ENCODE measurements at regions not wholly inside any gene's neighbourhood (a gene's known extent, or its start where the extent isn't known, plus 50 kb on each side); places are given as distances from the start of the nearest gene placed in this dataset.

DNA sequence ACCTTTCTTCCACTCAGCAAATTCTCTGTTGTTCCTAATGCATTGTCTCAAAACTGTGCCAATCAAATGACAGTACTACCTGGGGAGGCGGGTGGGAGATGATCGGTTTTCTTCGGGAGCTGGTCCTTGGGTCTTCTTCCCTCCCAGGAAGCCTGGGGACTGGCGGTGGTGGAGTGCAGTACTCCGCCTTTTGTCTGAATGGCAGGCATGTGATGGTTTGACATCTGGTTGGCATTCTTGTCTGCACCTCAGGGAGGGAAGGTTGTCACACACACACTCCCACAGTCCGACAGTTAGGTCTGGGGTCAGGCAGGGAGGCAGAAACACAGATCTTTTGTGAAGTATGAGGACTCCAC is 114.8 kb downstream of the SNAPC1 start:
- DNase-seq (no peak), ATAC-seq (no peak)
- H3K9me3 Mint-ChIP-seq, result peaks cover 0 to 4% (median 0%) of the 10 kb centered on the region in 9 donors
- no peak overlapping the region for H3K27ac Mint-ChIP-seq
- peaks cover 0 to 6% (median 0%) of the 10 kb centered on the region in 4 donors for H3K4me1 Mint-ChIP-seq
- H3K27me3 Mint-ChIP-seq, result peaks cover 20 to 78% (median 45%) of the 10 kb centered on the region in 5 donors
- H3K4me3 Mint-ChIP-seq, result no peak overlapping the region
- POLR2A ChIA-PET, result no interaction called here
- peaks cover 0 to 18% (median 2%) of the 10 kb centered on the region in 3 donors for H3K36me3 Mint-ChIP-seq

DNA sequence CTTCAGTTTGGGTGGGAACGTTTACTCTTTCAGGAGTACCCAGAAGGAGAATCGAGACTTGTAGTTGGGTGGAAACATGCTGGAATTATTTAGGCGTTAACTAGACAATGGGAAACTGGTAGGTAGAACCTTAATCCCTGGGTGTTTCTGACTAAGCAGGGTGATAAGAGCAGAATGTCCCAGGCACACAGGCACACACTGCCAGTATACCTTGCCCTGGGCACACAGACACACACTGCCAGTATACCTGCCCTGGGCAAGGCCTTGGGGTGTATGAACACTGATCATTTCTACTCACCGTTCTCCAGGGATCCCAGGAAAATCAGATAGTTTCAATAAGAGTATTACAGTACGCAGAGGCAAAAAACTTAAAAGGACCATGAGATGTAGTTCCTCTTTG is 115.5 kb downstream of the SNAPC1 start:
- POLR2A ChIA-PET, result no interaction called here
- no peaks in the 10 kb centered on the region for H3K4me1 Mint-ChIP-seq
- H3K27me3 Mint-ChIP-seq, result peaks cover 20 to 74% (median 46%) of the 10 kb centered on the region in 5 donors
- no peak overlapping the region for H3K27ac Mint-ChIP-seq
- ATAC-seq (no peak), DNase-seq (no peak)
- no peaks in the 10 kb centered on the region for H3K9me3 Mint-ChIP-seq
- no peak overlapping the region for H3K4me3 Mint-ChIP-seq
- H3K36me3 Mint-ChIP-seq, result peaks cover 0 to 13% (median 0%) of the 10 kb centered on the region in 3 donors

DNA sequence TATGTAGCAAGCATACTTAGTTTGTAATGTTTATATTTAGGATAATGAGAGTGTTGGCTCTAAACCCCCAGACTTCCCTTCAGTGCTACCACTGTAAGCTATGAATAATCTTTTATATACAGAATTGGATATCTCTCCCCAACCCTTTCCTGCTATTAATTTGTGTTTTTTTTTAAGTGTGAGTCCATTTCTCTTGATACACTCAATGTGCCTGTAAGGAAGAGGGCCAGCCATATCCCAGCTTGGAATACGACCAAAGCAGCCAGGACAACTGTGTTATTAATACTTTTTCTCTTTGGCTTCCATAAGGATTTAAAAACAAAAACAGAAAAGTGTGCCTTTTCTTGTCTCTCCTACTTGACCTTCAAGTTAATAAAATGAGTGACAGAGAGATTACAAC is 116.7 kb downstream of the SNAPC1 start:
- Mint-ChIP-seq H3K36me3 (peaks cover 0 to 6% (median 0%) of the 10 kb centered on the region in 3 donors), H3K27me3 (peaks cover 23 to 73% (median 50%) of the 10 kb centered on the region in 5 donors), H3K27ac (no peak overlapping the region), H3K4me1 (no peaks in the 10 kb centered on the region), H3K4me3 (no peak overlapping the region), H3K9me3 (peaks cover 0 to 5% (median 0%) of the 10 kb centered on the region in 9 donors)
- POLR2A ChIA-PET, result interaction anchor here (0.5 kb wide), 1 partner anchor 44 kb away, joined by 3 read pairs; no protein-coding TSS in a partner anchor
- DNase-seq (no peak), ATAC-seq (no peak)

DNA sequence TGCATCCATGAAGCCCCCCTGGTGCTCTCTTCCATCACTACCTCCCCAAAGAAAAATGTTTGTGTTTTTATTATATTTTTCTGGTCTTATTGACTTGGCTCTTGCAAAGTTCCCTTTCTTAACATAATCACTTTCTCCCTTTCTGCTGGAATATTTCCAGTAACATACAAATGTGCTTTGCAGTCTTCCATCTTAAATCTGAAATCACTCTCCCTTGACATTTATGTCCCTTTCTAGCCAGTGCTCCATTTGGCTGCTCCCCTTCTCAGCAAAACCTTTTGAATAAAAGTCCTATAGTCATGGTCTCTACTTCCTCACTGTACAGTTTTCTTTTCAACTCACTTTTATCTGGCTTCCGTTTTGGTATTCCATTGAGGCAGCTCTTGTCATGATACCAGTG is 118.8 kb downstream of the SNAPC1 start:
- DNase-seq, result no peak
- H3K27ac Mint-ChIP-seq, result no peak overlapping the region
- no peak for ATAC-seq
- peaks cover 18 to 56% (median 43%) of the 10 kb centered on the region in 5 donors for H3K27me3 Mint-ChIP-seq
- POLR2A ChIA-PET, result no interaction called here
- H3K4me3 Mint-ChIP-seq, result no peak overlapping the region
- H3K4me1 Mint-ChIP-seq, result peaks cover 0 to 12% (median 0%) of the 10 kb centered on the region in 4 donors
- no peaks in the 10 kb centered on the region for H3K36me3 Mint-ChIP-seq
- H3K9me3 Mint-ChIP-seq, result peaks cover 0 to 5% (median 0%) of the 10 kb centered on the region in 9 donors

DNA sequence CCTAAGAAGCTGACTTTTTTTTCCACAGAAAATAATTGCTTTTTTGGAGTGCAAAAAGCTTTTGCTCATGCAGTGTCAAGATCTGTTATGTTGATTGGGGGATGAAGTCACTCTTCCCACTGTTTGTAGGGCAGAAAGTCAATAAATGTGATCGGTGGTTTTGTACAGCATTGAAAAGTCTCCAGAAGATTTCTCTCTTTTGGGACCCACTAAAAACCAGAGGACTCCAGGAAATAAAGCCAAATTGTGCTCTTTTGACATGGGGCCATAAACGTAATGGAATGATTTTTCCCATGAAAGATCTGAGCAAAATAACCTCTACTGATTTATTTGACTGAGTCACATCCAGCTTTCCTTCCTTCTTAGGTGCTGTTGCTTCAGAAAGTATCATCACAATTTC is 122.5 kb downstream of the SNAPC1 start:
- no peak overlapping the region for H3K27ac Mint-ChIP-seq
- ATAC-seq, result no peak
- H3K36me3 Mint-ChIP-seq, result no peaks in the 10 kb centered on the region
- H3K27me3 Mint-ChIP-seq, result peaks cover 6 to 34% (median 27%) of the 10 kb centered on the region in 5 donors
- no peak for DNase-seq
- H3K4me3 Mint-ChIP-seq, result peak overlapping the region in 1 of 10 donors; percentile 9
- H3K4me1 Mint-ChIP-seq, result peaks cover 4 to 31% (median 6%) of the 10 kb centered on the region in 4 donors
- POLR2A ChIA-PET, result no interaction called here
- H3K9me3 Mint-ChIP-seq, result peaks cover 0 to 5% (median 0%) of the 10 kb centered on the region in 9 donors

DNA sequence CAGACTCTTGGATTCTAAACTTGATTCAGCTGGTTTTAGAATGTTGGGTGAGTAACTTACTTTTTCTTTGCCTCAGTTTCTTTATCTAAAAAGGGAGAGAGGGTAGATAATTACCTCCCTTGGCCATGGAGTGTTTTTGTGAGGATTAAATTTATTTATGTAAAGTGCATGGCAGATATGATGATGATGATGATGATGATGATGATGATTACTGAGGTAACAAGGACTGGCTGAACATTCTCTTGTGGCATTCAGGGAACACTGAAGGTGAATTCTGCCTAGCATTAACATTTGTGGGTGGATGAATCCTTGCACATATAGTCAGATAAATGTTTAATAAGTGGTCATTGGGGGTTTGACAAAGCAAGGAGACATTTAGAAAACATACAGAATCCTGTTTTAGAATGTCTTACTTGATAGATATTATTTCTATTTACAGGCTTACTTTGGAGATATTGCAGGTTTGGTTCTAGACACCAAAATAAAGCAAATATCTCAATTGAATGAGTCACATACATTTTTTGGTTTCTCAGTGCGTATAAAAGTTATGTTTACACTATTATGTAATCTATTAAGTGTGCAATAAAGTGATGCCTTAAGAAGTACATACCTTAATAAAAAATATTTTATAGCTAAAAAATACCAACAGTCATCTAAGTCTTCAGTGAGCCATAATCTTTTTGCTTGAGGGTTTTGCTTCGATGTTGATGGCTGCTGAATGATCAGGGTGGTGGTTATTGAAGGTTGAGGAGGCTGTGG is 123.2 kb downstream of the SNAPC1 start:
- peaks cover 0 to 5% (median 0%) of the 10 kb centered on the region in 9 donors for H3K9me3 Mint-ChIP-seq
- H3K27ac Mint-ChIP-seq, result no peak overlapping the region
- peaks cover 10 to 36% (median 11%) of the 10 kb centered on the region in 4 donors for H3K4me1 Mint-ChIP-seq
- POLR2A ChIA-PET, result no interaction called here
- DNase-seq (no peak), ATAC-seq (no peak)
- H3K27me3 Mint-ChIP-seq, result peaks cover 2 to 27% (median 24%) of the 10 kb centered on the region in 5 donors
- no peaks in the 10 kb centered on the region for H3K36me3 Mint-ChIP-seq
- no peak overlapping the region for H3K4me3 Mint-ChIP-seq

DNA sequence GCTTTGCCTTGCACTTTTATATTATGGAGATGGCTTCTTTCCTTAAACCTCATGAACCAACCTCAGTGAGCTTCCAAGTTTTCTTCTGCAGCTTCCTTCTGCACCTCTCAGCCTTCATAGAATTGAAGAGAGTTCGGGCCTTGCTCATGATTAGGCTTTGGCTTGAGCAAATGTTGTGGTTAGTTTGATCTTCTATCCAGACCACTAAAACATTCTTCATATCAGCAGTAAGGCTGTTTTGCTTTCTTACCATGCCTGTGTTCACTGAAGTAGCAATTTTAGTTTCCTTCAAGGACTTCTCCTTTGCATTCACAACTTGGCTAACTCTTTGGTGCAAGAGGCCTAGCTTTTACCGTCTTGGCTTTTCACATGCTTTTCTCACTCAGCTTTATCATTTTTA is 125.4 kb downstream of the SNAPC1 start:
- Mint-ChIP-seq H3K27me3 (peaks cover 2 to 20% (median 10%) of the 10 kb centered on the region in 5 donors), H3K27ac (no peak overlapping the region), H3K4me3 (no peak overlapping the region), H3K4me1 (peaks cover 11 to 42% (median 13%) of the 10 kb centered on the region in 4 donors), H3K36me3 (no peaks in the 10 kb centered on the region), H3K9me3 (peaks cover 0 to 5% (median 0%) of the 10 kb centered on the region in 9 donors)
- POLR2A ChIA-PET, result no interaction called here
- DNase-seq (no peak), ATAC-seq (no peak)

DNA sequence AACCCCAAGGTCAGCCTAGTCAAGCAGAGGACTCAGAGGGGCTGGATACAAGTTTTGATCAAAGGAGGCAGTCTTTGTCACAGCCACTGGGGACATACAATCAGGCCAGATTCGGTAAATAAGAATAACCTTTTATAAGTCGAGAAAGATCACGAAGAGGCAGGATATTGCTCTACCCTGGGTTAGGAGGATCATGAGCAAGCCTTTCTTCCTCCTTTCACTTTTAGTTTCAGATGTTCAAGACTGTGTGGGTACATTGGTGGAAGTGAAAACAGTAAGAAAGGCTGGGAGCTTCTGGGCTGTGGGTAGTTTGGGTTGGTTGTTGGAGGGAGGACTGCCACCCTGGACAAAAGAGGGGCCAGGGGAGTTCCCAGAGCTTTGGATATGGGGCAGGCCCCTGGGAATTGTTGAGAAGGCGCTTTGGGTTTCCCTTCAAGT is 127.7 kb downstream of the SNAPC1 start:
- H3K27me3 Mint-ChIP-seq, result peaks cover 0 to 14% (median 2%) of the 10 kb centered on the region in 5 donors
- H3K4me3 Mint-ChIP-seq, result peak overlapping the region in 8 of 10 donors; percentile 50 to 67 (median 58)
- DNase-seq, result peak in 3 of 10 donors; percentile 10 to 41 (median 15)
- peak overlapping the region; percentile 23 to 87 (median 81) for H3K27ac Mint-ChIP-seq
- no peaks in the 10 kb centered on the region for H3K36me3 Mint-ChIP-seq
- peaks cover 11 to 39% (median 13%) of the 10 kb centered on the region in 4 donors for H3K4me1 Mint-ChIP-seq
- peak; percentile 81 to 93 for ATAC-seq
- no peaks in the 10 kb centered on the region for H3K9me3 Mint-ChIP-seq
- POLR2A ChIA-PET, result no interaction called here

DNA sequence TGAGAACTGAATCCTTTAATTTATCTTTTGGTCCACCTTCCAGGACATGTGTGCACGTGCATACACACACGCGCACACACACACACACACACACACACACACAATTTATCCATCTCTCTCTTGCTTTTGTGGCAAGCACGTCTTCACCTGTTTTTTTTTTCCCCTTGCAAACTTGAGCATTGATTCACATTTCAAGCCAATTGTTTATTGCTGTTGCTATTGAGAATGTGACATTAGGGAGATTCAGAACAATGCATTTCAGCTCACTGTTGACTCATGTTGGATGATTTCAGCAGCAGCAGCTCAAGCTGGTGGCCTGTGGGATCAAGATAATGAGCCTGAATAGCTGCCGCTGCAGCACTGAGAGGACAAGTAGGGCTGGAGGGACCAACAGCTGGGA is 128.9 kb downstream of the SNAPC1 start:
- H3K36me3 Mint-ChIP-seq, result no peaks in the 10 kb centered on the region
- POLR2A ChIA-PET, result interaction anchor here (0.6 kb wide), 1 partner anchor 128 kb away, joined by 5 read pairs; no protein-coding TSS in a partner anchor

DNA sequence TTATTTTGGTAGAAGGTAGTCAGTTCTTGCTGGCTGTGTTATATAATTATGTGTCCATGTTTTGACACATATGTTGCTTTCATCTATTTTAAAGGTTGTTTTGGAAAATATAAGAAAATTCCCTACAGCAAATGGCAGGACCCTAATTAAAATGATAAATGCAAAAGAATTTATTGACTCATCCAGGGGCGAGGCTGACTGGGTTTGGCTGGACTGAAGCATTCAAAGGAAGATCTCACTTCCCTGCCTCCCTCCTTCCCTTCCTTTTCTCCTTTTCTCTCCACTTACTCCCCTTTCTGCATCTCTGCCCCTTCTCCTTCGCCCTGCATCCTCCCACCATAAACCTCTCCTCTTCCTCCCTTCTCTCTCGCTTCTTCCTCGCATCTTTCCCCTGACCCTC is 129.6 kb downstream of the SNAPC1 start:
- Mint-ChIP-seq H3K4me1 (peaks cover 11 to 35% (median 13%) of the 10 kb centered on the region in 4 donors), H3K27me3 (peaks cover 0 to 11% (median 2%) of the 10 kb centered on the region in 5 donors), H3K36me3 (no peaks in the 10 kb centered on the region), H3K4me3 (no peak overlapping the region), H3K9me3 (no peaks in the 10 kb centered on the region), H3K27ac (no peak overlapping the region)
- POLR2A ChIA-PET, result interaction anchor here (0.6 kb wide), 1 partner anchor 129 kb away, joined by 5 read pairs; no protein-coding TSS in a partner anchor
- DNase-seq, result no peak
- ATAC-seq, result no peak

More for the DNA sequence above, 128.9 kb downstream of the SNAPC1 start:
- Mint-ChIP-seq H3K27ac (no peak overlapping the region), H3K27me3 (peaks cover 0 to 11% (median 2%) of the 10 kb centered on the region in 5 donors), H3K4me1 (peaks cover 11 to 35% (median 13%) of the 10 kb centered on the region in 4 donors), H3K4me3 (no peak overlapping the region), H3K9me3 (no peaks in the 10 kb centered on the region)
- ATAC-seq, result no peak
- DNase-seq, result no peak

DNA sequence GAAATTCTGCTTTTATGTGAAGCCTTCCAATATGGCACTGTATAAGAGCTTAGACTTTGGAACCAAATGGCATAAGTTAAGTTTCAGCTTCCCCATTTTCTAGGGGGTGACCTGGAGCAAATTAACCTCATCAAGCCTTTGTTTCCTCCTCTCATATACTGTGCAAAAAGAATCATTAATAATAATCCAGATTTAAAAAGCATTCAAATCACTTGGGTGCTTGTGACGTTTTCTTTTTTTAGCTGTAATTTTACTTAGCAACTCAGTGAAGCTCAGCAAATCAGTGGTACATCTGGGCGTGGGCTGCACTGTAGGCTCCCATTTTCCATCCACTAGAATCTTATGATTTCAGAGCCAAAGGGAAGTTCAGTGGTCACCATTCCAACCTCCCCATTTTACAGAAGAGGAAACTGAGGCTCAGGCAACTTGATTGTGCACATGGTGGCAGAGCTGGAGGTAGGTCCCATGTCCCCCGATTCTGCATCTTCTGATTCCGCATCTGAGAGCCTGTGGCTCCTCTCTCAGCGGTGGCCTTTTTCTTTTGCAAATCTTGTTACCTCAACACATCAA is 131.2 kb downstream of the SNAPC1 start:
- H3K4me3 Mint-ChIP-seq, result no peak overlapping the region
- ATAC-seq (no peak), DNase-seq (no peak)
- peaks cover 11 to 26% (median 13%) of the 10 kb centered on the region in 4 donors for H3K4me1 Mint-ChIP-seq
- POLR2A ChIA-PET, result no interaction called here
- peaks cover 0 to 14% (median 3%) of the 10 kb centered on the region in 5 donors for H3K27me3 Mint-ChIP-seq
- H3K9me3 Mint-ChIP-seq, result no peaks in the 10 kb centered on the region
- H3K27ac Mint-ChIP-seq, result no peak overlapping the region
- H3K36me3 Mint-ChIP-seq, result no peaks in the 10 kb centered on the region

DNA sequence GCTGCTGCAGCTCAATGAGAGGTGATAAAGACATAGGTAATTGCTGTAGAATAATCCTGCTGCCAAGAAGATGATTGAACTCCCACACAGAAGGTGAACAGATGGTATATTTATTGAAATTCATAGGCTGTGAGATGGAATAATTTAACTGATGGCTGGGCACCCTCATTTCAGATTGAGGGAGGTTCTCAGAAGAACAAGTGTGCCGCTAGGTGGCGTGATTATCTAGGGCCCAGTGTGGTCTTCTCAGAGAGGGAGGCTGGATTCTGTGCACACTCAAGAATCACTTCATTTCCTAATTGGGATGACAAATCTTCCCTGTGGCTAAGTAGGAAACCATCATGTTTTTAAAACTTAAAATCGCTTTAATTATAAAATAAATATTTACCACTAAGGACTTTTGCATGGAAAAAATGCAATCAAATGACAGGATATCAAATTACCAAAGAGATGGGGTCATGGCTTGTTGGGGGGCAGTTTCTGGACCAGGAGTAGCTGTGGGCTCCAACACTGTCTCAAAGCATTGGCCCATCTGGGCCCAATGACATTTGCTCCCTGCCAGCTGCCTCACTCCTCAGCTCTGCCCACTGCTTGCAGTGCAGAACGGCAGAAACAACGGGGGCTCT is 132.3 kb downstream of the SNAPC1 start:
- ATAC-seq (peak; percentile 33 to 60), DNase-seq (peak; percentile 12 to 75 (median 40))
- H3K9me3 Mint-ChIP-seq, result no peaks in the 10 kb centered on the region
- no peaks in the 10 kb centered on the region for H3K36me3 Mint-ChIP-seq
- H3K4me1 Mint-ChIP-seq, result peaks cover 6 to 17% (median 10%) of the 10 kb centered on the region in 4 donors
- POLR2A ChIA-PET, result no interaction called here
- H3K27ac Mint-ChIP-seq, result no peak overlapping the region
- H3K4me3 Mint-ChIP-seq, result no peak overlapping the region
- H3K27me3 Mint-ChIP-seq, result peaks cover 0 to 16% (median 3%) of the 10 kb centered on the region in 5 donors

DNA sequence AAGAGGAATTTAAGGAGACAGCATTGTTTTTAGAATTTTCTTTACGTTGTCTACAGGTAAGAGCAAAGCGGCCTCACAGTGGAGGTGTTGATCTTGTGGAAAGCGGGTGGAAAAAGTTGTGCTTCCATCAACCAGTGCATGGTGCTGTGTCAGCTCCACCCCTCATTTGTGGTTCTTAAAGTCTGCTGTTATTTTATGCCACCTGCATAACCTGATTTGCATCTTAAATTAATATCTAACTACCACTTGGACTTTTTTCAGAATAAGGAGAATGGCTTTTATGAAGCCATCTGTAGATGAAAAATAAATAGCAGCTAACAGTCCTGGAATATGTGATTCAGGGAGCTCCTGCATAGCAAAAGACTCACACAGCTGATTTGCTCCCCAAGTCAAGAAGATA is 135.1 kb downstream of the SNAPC1 start:
- DNase-seq, result no peak
- Mint-ChIP-seq H3K4me3 (no peak overlapping the region), H3K4me1 (peaks cover 0 to 4% (median 0%) of the 10 kb centered on the region in 4 donors), H3K27me3 (peaks cover 0 to 8% (median 3%) of the 10 kb centered on the region in 5 donors), H3K27ac (no peak overlapping the region), H3K9me3 (no peaks in the 10 kb centered on the region), H3K36me3 (no peaks in the 10 kb centered on the region)
- no peak for ATAC-seq
- POLR2A ChIA-PET, result no interaction called here
